ENCODE measurements at regions not wholly inside any gene's neighbourhood (a gene's known extent, or its start where the extent isn't known, plus 50 kb on each side); places are given as distances from the start of the nearest gene placed in this dataset.

DNA sequence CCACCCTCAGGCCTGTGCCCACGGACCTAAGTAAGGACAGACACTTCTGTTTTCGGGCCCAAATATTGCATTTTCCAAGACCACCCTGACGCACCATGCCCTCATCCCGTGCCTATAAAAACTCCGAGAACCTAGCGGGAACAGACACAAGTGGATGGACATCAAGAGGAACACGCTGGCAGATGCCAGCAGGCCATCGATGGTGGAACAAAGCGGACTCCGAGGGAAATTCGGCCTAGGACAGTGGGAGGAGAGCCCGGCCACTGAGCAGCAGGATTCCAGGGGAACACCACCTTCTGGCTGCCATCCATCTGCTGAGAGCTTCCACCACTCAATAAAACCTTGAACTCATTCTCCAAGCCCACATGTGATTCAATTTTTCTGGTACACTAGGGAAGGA is 243.6 kb upstream of the ZWINT start:
- TF ChIP-seq, protein P1, sequence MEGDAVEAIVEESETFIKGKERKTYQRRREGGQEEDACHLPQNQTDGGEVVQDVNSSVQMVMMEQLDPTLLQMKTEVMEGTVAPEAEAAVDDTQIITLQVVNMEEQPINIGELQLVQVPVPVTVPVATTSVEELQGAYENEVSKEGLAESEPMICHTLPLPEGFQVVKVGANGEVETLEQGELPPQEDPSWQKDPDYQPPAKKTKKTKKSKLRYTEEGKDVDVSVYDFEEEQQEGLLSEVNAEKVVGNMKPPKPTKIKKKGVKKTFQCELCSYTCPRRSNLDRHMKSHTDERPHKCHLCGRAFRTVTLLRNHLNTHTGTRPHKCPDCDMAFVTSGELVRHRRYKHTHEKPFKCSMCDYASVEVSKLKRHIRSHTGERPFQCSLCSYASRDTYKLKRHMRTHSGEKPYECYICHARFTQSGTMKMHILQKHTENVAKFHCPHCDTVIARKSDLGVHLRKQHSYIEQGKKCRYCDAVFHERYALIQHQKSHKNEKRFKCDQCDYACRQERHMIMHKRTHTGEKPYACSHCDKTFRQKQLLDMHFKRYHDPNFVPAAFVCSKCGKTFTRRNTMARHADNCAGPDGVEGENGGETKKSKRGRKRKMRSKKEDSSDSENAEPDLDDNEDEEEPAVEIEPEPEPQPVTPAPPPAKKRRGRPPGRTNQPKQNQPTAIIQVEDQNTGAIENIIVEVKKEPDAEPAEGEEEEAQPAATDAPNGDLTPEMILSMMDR (conservative IDR thresholded peaks at IDR 0.05): no peak
- no peak for TF ChIP-seq ZFX (IDR thresholded peaks at IDR 0.05)
